ENCODE measurements at regions not wholly inside any gene's neighbourhood (a gene's known extent, or its start where the extent isn't known, plus 50 kb on each side); places are given as distances from the start of the nearest gene placed in this dataset.

DNA sequence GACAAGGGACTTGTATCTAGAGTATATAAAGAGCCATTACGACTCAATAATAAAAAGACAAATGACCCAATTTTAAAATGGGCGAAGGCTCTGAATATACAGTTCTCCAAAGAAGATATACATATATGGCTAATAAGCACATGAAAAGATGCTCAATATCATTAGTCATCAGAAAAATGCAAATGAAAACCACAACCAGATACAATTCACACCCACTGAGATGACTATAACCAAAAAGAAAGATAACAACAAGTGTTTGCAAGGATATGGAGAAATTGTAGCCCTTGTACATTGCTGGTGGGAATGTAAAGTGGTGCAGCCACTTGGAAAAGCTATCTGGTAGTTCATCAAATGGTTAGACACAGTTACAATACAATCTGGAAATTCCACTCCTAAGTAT, 96.3 kb downstream of the TRIM29 start:
- TF ChIP-seq EZH2 (IDR thresholded peaks at IDR 0.05; ENCODE audit: insufficient read depth, poor library complexity, severe bottlenecking) (no peak), EZH2phosphoT487 (IDR thresholded peaks at IDR 0.05; ENCODE audit: insufficient read depth, low read depth) (no peak)

Measured in GM23248 (cell line).